ENCODE measurements at regions not wholly inside any gene's neighbourhood (a gene's known extent, or its start where the extent isn't known, plus 50 kb on each side); places are given as distances from the start of the nearest gene placed in this dataset.
"Not testable (repeated sequence)": the region's sequence is repeated elsewhere in the genome, so short reads cannot be mapped to it uniquely, and the experiment has no call there.

GRCh38 chr18:1541478-1541877, 636.8 kb downstream of the ADCYAP1 start:
- DNase-seq (ENCODE audit: low read depth) = no peak

- no peak for DNase-seq (ENCODE audit: low read depth)
Observed at GRCh38 chr18:1542230-1542774, 637.6 kb downstream of the ADCYAP1 start.

- no peak for DNase-seq (ENCODE audit: low read depth)
Observed at GRCh38 chr18:1544016-1544415, 639.3 kb downstream of the ADCYAP1 start.

GRCh38 chr18:1557711-1558110, 653.0 kb downstream of the ADCYAP1 start:
- not testable (repeated sequence) for DNase-seq (ENCODE audit: low read depth)

GRCh38 chr18:1559563-1559962, 654.9 kb downstream of the ADCYAP1 start:
- no peak for DNase-seq (ENCODE audit: low read depth)

- DNase-seq (ENCODE audit: low read depth) = no peak
Observed at GRCh38 chr18:1564793-1565192, 660.1 kb downstream of the ADCYAP1 start.

GRCh38 chr18:1571206-1571605, 666.5 kb downstream of the ADCYAP1 start:
- no peak for DNase-seq (ENCODE audit: low read depth)

- no peak for DNase-seq (ENCODE audit: low read depth)
Observed at GRCh38 chr18:1573732-1574131, 669.1 kb downstream of the ADCYAP1 start.

- no peak for DNase-seq (ENCODE audit: low read depth)
Observed at GRCh38 chr18:1575084-1575483, 670.4 kb downstream of the ADCYAP1 start.

- no peak for DNase-seq (ENCODE audit: low read depth)
Observed at GRCh38 chr18:1578505-1578904, 673.8 kb downstream of the ADCYAP1 start.

- DNase-seq (ENCODE audit: low read depth) = no peak
Observed at GRCh38 chr18:1581581-1581980, 676.9 kb downstream of the ADCYAP1 start.

GRCh38 chr18:1585881-1586488, 681.3 kb downstream of the ADCYAP1 start:
- peak; percentile 29 for DNase-seq (ENCODE audit: low read depth)

GRCh38 chr18:1593091-1593490, 688.4 kb downstream of the ADCYAP1 start:
- no peak for DNase-seq (ENCODE audit: low read depth)

- no peak for DNase-seq (ENCODE audit: low read depth)
Observed at GRCh38 chr18:1595195-1595594, 690.5 kb downstream of the ADCYAP1 start.

- DNase-seq (ENCODE audit: low read depth) = no peak
Observed at GRCh38 chr18:1599196-1599595, 694.5 kb downstream of the ADCYAP1 start.

GRCh38 chr18:1604751-1605150, 700.1 kb downstream of the ADCYAP1 start:
- DNase-seq (ENCODE audit: low read depth) = no peak

- DNase-seq (ENCODE audit: low read depth) = no peak
Observed at GRCh38 chr18:1618364-1618763, 713.7 kb downstream of the ADCYAP1 start.

- DNase-seq (ENCODE audit: low read depth) = no peak
Observed at GRCh38 chr18:1619507-1619906, 714.8 kb downstream of the ADCYAP1 start.

GRCh38 chr18:1624612-1625011, 719.9 kb downstream of the ADCYAP1 start:
- no peak for DNase-seq (ENCODE audit: low read depth)

GRCh38 chr18:1627494-1627893, 722.8 kb downstream of the ADCYAP1 start:
- no peak for DNase-seq (ENCODE audit: low read depth)

- no peak for DNase-seq (ENCODE audit: low read depth)
Observed at GRCh38 chr18:1648712-1649111, 744.0 kb downstream of the ADCYAP1 start.

GRCh38 chr18:1652018-1652417, 747.3 kb downstream of the ADCYAP1 start:
- no peak for DNase-seq (ENCODE audit: low read depth)

GRCh38 chr18:1653873-1654272, 749.2 kb downstream of the ADCYAP1 start:
- no peak for DNase-seq (ENCODE audit: low read depth)

GRCh38 chr18:1657876-1658275, 753.2 kb downstream of the ADCYAP1 start:
- DNase-seq (ENCODE audit: low read depth) = no peak
